ENCODE measurements at regions not wholly inside any gene's neighbourhood (a gene's known extent, or its start where the extent isn't known, plus 50 kb on each side); places are given as distances from the start of the nearest gene placed in this dataset.

GRCh38 chr7:53984776-53985175 lies 557.4 kb upstream of the VSTM2A start:
- no peak for DNase-seq

GRCh38 chr7:53988376-53988775 lies 553.8 kb upstream of the VSTM2A start:
- DNase-seq: no peak

- DNase-seq: no peak
Observed at GRCh38 chr7:53993224-53993623, 549.0 kb upstream of the VSTM2A start.

GRCh38 chr7:53996876-53997275 lies 545.3 kb upstream of the VSTM2A start:
- DNase-seq: no peak

GRCh38 chr7:54014765-54015164 lies 527.4 kb upstream of the VSTM2A start:
- no peak for DNase-seq

- DNase-seq: no peak
Observed at GRCh38 chr7:54015251-54015650, 526.9 kb upstream of the VSTM2A start.

GRCh38 chr7:54037873-54038272 lies 504.3 kb upstream of the VSTM2A start:
- no peak for DNase-seq

- DNase-seq: no peak
Observed at GRCh38 chr7:54060643-54061042, 481.5 kb upstream of the VSTM2A start.

- DNase-seq: no peak
Observed at GRCh38 chr7:54066643-54067042, 475.5 kb upstream of the VSTM2A start.

GRCh38 chr7:54069843-54070242 lies 472.3 kb upstream of the VSTM2A start:
- DNase-seq: no peak

- no peak for DNase-seq
Observed at GRCh38 chr7:54072710-54073109, 469.5 kb upstream of the VSTM2A start.

- no peak for DNase-seq
Observed at GRCh38 chr7:54076616-54077015, 465.6 kb upstream of the VSTM2A start.

- no peak for DNase-seq
Observed at GRCh38 chr7:54080525-54080924, 461.6 kb upstream of the VSTM2A start.

- DNase-seq: no peak
Observed at GRCh38 chr7:54080971-54081370, 461.2 kb upstream of the VSTM2A start.

GRCh38 chr7:54084340-54084739 lies 457.8 kb upstream of the VSTM2A start:
- no peak for DNase-seq

GRCh38 chr7:54090652-54091213 lies 451.4 kb upstream of the VSTM2A start:
- DNase-seq: no peak

- no peak for DNase-seq
Observed at GRCh38 chr7:54091322-54091721, 450.9 kb upstream of the VSTM2A start.

GRCh38 chr7:54097886-54098285 lies 444.3 kb upstream of the VSTM2A start:
- no peak for DNase-seq

GRCh38 chr7:54109501-54109900 lies 432.7 kb upstream of the VSTM2A start:
- no peak for DNase-seq

- DNase-seq: no peak
Observed at GRCh38 chr7:54111814-54112511, 430.2 kb upstream of the VSTM2A start.

GRCh38 chr7:54112567-54112966 lies 429.6 kb upstream of the VSTM2A start:
- DNase-seq: no peak

GRCh38 chr7:54115028-54115763 lies 427.0 kb upstream of the VSTM2A start:
- DNase-seq: no peak

- DNase-seq: no peak
Observed at GRCh38 chr7:54116956-54117355, 425.2 kb upstream of the VSTM2A start.

GRCh38 chr7:54129035-54129434 lies 413.1 kb upstream of the VSTM2A start:
- DNase-seq: no peak
